H1 (cell line): ENCODE measurements at regions not wholly inside any gene's neighbourhood (a gene's known extent, or its start where the extent isn't known, plus 50 kb on each side); places are given as distances from the start of the nearest gene placed in this dataset.

Experiments used
- CEBPB ChIP-seq: IDR thresholded peaks from 2 replicates; pipeline ENCODE4 v1.6.1; 2012; ENCODE audit warnings: low read depth, low read length
- CTCF ChIP-seq, 3 experiments: IDR thresholded peaks; 1 replicate in 2 of 3; 2 replicates in 1 of 3; pipeline versions ENCODE4 v1.5.1 to v1.6.1; 2011; ENCODE audit warnings: low read length in 3 of 3, mild to moderate bottlenecking in 3 of 3, inconsistent platforms in 2 of 3, low read depth in 1 of 3, moderate library complexity in 1 of 3; ENCODE audit not compliant: insufficient read depth in 1 of 3; ENCODE audit errors: control extremely low read depth in 1 of 3
- EP300 ChIP-seq, 2 experiments: IDR thresholded peaks; 1 replicate in 1 of 2; 2 replicates in 1 of 2; pipeline ENCODE4 v1.6.1; 2011 to 2012; ENCODE audit warnings: low read depth in 2 of 2, low read length in 2 of 2, mild to moderate bottlenecking in 2 of 2, borderline replicate concordance in 1 of 2, inconsistent platforms in 1 of 2, moderate library complexity in 1 of 2
- GABPA ChIP-seq: IDR thresholded peaks from 2 replicates; pipeline ENCODE4 v1.6.1; 2011; ENCODE audit warnings: mild to moderate bottlenecking, low read length, moderate library complexity, borderline replicate concordance; ENCODE audit not compliant: insufficient read depth
- HDAC6 ChIP-seq: IDR thresholded peaks from one replicate; pipeline ENCODE4 v1.7.1; 2012; ENCODE audit warnings: low read depth, mild to moderate bottlenecking, inconsistent platforms, low read length, moderate library complexity
- TAF1 ChIP-seq: IDR thresholded peaks from 2 replicates; pipeline ENCODE4 v1.6.1; 2011; ENCODE audit warnings: mild to moderate bottlenecking, low read depth, low read length

- no peak for TF ChIP-seq EP300 (IDR thresholded peaks at IDR 0.05; ENCODE audit: borderline replicate concordance in 1 of 2, low read depth in 2 of 2, low read length in 2 of 2)
- TF ChIP-seq CTCF (IDR thresholded peaks at IDR 0.05; ENCODE audit: control extremely low read depth in 1 of 3, insufficient read depth in 1 of 3, low read depth in 1 of 3, low read length in 3 of 3), result no peak
- no peak for TF ChIP-seq TAF1
- no peak for TF ChIP-seq HDAC6
- no peak for TF ChIP-seq GABPA
- no peak for TF ChIP-seq CEBPB
Observed at GRCh38 chrX:125791787-125792186, 374.3 kb downstream of the DCAF12L2 start.
